ENCODE measurements at regions not wholly inside any gene's neighbourhood (a gene's known extent, or its start where the extent isn't known, plus 50 kb on each side); places are given as distances from the start of the nearest gene placed in this dataset.

GRCh38 chr13:87129602-87130300, 541.4 kb upstream of the SLITRK5 start:
- TF ChIP-seq POLR2AphosphoS5 (IDR thresholded peaks at IDR 0.05): no peak
- no peak for TF ChIP-seq EP300 (IDR thresholded peaks at IDR 0.05)

All from stomach (tissue), 4 donors.